Mammary epithelial cell (primary cell): ENCODE measurements at regions not wholly inside any gene's neighbourhood (a gene's known extent, or its start where the extent isn't known, plus 50 kb on each side); places are given as distances from the start of the nearest gene placed in this dataset.

ENCODE experiments used
- CTCF ChIP-seq, 2 donors: IDR thresholded peaks in 1 of 2; conservative IDR thresholded peaks in 1 of 2; 2 replicates each; pipeline ENCODE4 v1.5.1; 2011 to 2012; ENCODE audit warnings: inconsistent platforms in 2 of 2, low read length in 2 of 2, mild to moderate bottlenecking in 2 of 2, control low read depth in 1 of 2, low read depth in 1 of 2; ENCODE audit not compliant: insufficient read depth in 1 of 2; ENCODE audit errors: extremely low read depth in 1 of 2
- EZH2 ChIP-seq: IDR thresholded peaks from 2 replicates; pipeline ENCODE4 v1.6.1; 2012; ENCODE audit warnings: low read length, inconsistent platforms, borderline replicate concordance

- TF ChIP-seq CTCF (conservative IDR thresholded peaks at IDR 0.05 in 1 of 2, IDR thresholded peaks at IDR 0.05 in 1 of 2; ENCODE audit: extremely low read depth in 1 of 2, insufficient read depth in 1 of 2, low read depth in 1 of 2, low read length in 2 of 2) (no peak), EZH2 (no peak)
Observed at GRCh38 chr2:65655000-65655399, 222.6 kb upstream of the SPRED2 start.
